ENCODE measurements at regions not wholly inside any gene's neighbourhood (a gene's known extent, or its start where the extent isn't known, plus 50 kb on each side); places are given as distances from the start of the nearest gene placed in this dataset.

GRCh38 chr2:145141981-145142380 lies 622.1 kb upstream of the ZEB2 start:
- Histone ChIP-seq H3K4me1 (ENCODE audit: control extremely low read depth in 1 of 4, control insufficient read depth in 4 of 4, insufficient read depth in 4 of 4, low read length in 3 of 4) (no peaks in the 10 kb centered on the region), H3K9me3 (ENCODE audit: control extremely low read depth in 1 of 5, control insufficient read depth in 4 of 5, insufficient read depth in 2 of 5, low read depth in 1 of 5, low read length in 4 of 5) (peaks cover 0 to 2% (median 0%) of the 10 kb centered on the region in 5 experiments), H3K27ac (ENCODE audit: insufficient read depth in 1 of 2, low read depth in 1 of 2, low read length in 2 of 2, poor library complexity in 1 of 2, severe bottlenecking in 2 of 2) (no peak overlapping the region), H3K4me3 (ENCODE audit: control insufficient read depth in 1 of 7, extremely low read depth in 1 of 7, insufficient read depth in 4 of 7, low read depth in 2 of 7, low read length in 6 of 7) (no peak overlapping the region), H3K36me3 (ENCODE audit: control insufficient read depth in 4 of 4, insufficient read depth in 4 of 4, low read length in 3 of 4) (no peaks in the 10 kb centered on the region), H3K27me3 (replicated peaks in 2 of 5; ENCODE audit: control insufficient read depth in 4 of 5, insufficient read depth in 5 of 5, low read length in 4 of 5) (no peaks in the 10 kb centered on the region)
- CTCF ChIA-PET: no interaction called here
- WGBS (ENCODE audit: insufficient coverage): 80% methylated on average over 1 of the region's 2 CpGs
- DNase-seq: no peak
- POLR2A ChIA-PET: no interaction called here

GRCh38 chr2:145140658-145141057 lies 620.7 kb upstream of the ZEB2 start:
- POLR2A ChIA-PET: no interaction called here
- H3K27me3 ChIP-seq (replicated peaks in 2 of 5; ENCODE audit: control insufficient read depth in 4 of 5, insufficient read depth in 5 of 5, low read length in 4 of 5): no peaks in the 10 kb centered on the region
- H3K4me1 ChIP-seq (ENCODE audit: control extremely low read depth in 1 of 4, control insufficient read depth in 4 of 4, insufficient read depth in 4 of 4, low read length in 3 of 4): no peaks in the 10 kb centered on the region
- peaks cover 0 to 2% (median 0%) of the 10 kb centered on the region in 5 experiments for H3K9me3 ChIP-seq (ENCODE audit: control extremely low read depth in 1 of 5, control insufficient read depth in 4 of 5, insufficient read depth in 2 of 5, low read depth in 1 of 5, low read length in 4 of 5)
- 98% methylated on average over 3 of the region's 4 CpGs for WGBS (ENCODE audit: insufficient coverage)
- H3K4me3 ChIP-seq (ENCODE audit: control insufficient read depth in 1 of 7, extremely low read depth in 1 of 7, insufficient read depth in 4 of 7, low read depth in 2 of 7, low read length in 6 of 7): no peak overlapping the region
- H3K36me3 ChIP-seq (ENCODE audit: control insufficient read depth in 4 of 4, insufficient read depth in 4 of 4, low read length in 3 of 4): no peaks in the 10 kb centered on the region
- no peak for DNase-seq
- CTCF ChIA-PET: no interaction called here
- no peak overlapping the region for H3K27ac ChIP-seq (ENCODE audit: insufficient read depth in 1 of 2, low read depth in 1 of 2, low read length in 2 of 2, poor library complexity in 1 of 2, severe bottlenecking in 2 of 2)

GRCh38 chr2:145138626-145139025 lies 618.7 kb upstream of the ZEB2 start:
- peaks cover 0 to 2% (median 0%) of the 10 kb centered on the region in 5 experiments for H3K9me3 ChIP-seq (ENCODE audit: control extremely low read depth in 1 of 5, control insufficient read depth in 4 of 5, insufficient read depth in 2 of 5, low read depth in 1 of 5, low read length in 4 of 5)
- H3K27me3 ChIP-seq (replicated peaks in 2 of 5; ENCODE audit: control insufficient read depth in 4 of 5, insufficient read depth in 5 of 5, low read length in 4 of 5): no peaks in the 10 kb centered on the region
- CTCF ChIA-PET: no interaction called here
- no peak overlapping the region for H3K4me3 ChIP-seq (ENCODE audit: control insufficient read depth in 1 of 7, extremely low read depth in 1 of 7, insufficient read depth in 4 of 7, low read depth in 2 of 7, low read length in 6 of 7)
- no CpG with 5 or more reads among the region's 2 CpGs for WGBS (ENCODE audit: insufficient coverage)
- no peak for DNase-seq
- no peak overlapping the region for H3K27ac ChIP-seq (ENCODE audit: insufficient read depth in 1 of 2, low read depth in 1 of 2, low read length in 2 of 2, poor library complexity in 1 of 2, severe bottlenecking in 2 of 2)
- POLR2A ChIA-PET: no interaction called here
- H3K36me3 ChIP-seq (ENCODE audit: control insufficient read depth in 4 of 4, insufficient read depth in 4 of 4, low read length in 3 of 4): no peaks in the 10 kb centered on the region
- H3K4me1 ChIP-seq (ENCODE audit: control extremely low read depth in 1 of 4, control insufficient read depth in 4 of 4, insufficient read depth in 4 of 4, low read length in 3 of 4): no peaks in the 10 kb centered on the region

- no peaks in the 10 kb centered on the region for H3K36me3 ChIP-seq (ENCODE audit: control insufficient read depth in 4 of 4, insufficient read depth in 4 of 4, low read length in 3 of 4)
- ChIA-PET POLR2A (no interaction called here), CTCF (no interaction called here)
- no peak for DNase-seq
- no peak overlapping the region for H3K27ac ChIP-seq (ENCODE audit: insufficient read depth in 1 of 2, low read depth in 1 of 2, low read length in 2 of 2, poor library complexity in 1 of 2, severe bottlenecking in 2 of 2)
- no peaks in the 10 kb centered on the region for H3K27me3 ChIP-seq (replicated peaks in 2 of 5; ENCODE audit: control insufficient read depth in 4 of 5, insufficient read depth in 5 of 5, low read length in 4 of 5)
- H3K4me3 ChIP-seq (ENCODE audit: control insufficient read depth in 1 of 7, extremely low read depth in 1 of 7, insufficient read depth in 4 of 7, low read depth in 2 of 7, low read length in 6 of 7): no peak overlapping the region
- H3K9me3 ChIP-seq (ENCODE audit: control extremely low read depth in 1 of 5, control insufficient read depth in 4 of 5, insufficient read depth in 2 of 5, low read depth in 1 of 5, low read length in 4 of 5): peaks cover 0 to 2% (median 0%) of the 10 kb centered on the region in 5 experiments
- no CpG with 5 or more reads among the region's 1 CpG for WGBS (ENCODE audit: insufficient coverage)
- H3K4me1 ChIP-seq (ENCODE audit: control extremely low read depth in 1 of 4, control insufficient read depth in 4 of 4, insufficient read depth in 4 of 4, low read length in 3 of 4): no peaks in the 10 kb centered on the region
Measured at GRCh38 chr2:145137901-145138300, 618.0 kb upstream of the ZEB2 start.

GRCh38 chr2:145137211-145137610 lies 617.3 kb upstream of the ZEB2 start:
- no peaks in the 10 kb centered on the region for H3K4me1 ChIP-seq (ENCODE audit: control extremely low read depth in 1 of 4, control insufficient read depth in 4 of 4, insufficient read depth in 4 of 4, low read length in 3 of 4)
- DNase-seq: no peak
- no peak overlapping the region for H3K27ac ChIP-seq (ENCODE audit: insufficient read depth in 1 of 2, low read depth in 1 of 2, low read length in 2 of 2, poor library complexity in 1 of 2, severe bottlenecking in 2 of 2)
- H3K9me3 ChIP-seq (ENCODE audit: control extremely low read depth in 1 of 5, control insufficient read depth in 4 of 5, insufficient read depth in 2 of 5, low read depth in 1 of 5, low read length in 4 of 5): peaks cover 0 to 2% (median 0%) of the 10 kb centered on the region in 5 experiments
- H3K27me3 ChIP-seq (replicated peaks in 2 of 5; ENCODE audit: control insufficient read depth in 4 of 5, insufficient read depth in 5 of 5, low read length in 4 of 5): no peaks in the 10 kb centered on the region
- 100% methylated on average over 2 of the region's 4 CpGs for WGBS (ENCODE audit: insufficient coverage)
- no peak overlapping the region for H3K4me3 ChIP-seq (ENCODE audit: control insufficient read depth in 1 of 7, extremely low read depth in 1 of 7, insufficient read depth in 4 of 7, low read depth in 2 of 7, low read length in 6 of 7)
- CTCF ChIA-PET: no interaction called here
- H3K36me3 ChIP-seq (ENCODE audit: control insufficient read depth in 4 of 4, insufficient read depth in 4 of 4, low read length in 3 of 4): no peaks in the 10 kb centered on the region
- POLR2A ChIA-PET: no interaction called here

- POLR2A ChIA-PET: no interaction called here
- no peak overlapping the region for H3K4me3 ChIP-seq (ENCODE audit: control insufficient read depth in 1 of 7, extremely low read depth in 1 of 7, insufficient read depth in 4 of 7, low read depth in 2 of 7, low read length in 6 of 7)
- H3K36me3 ChIP-seq (ENCODE audit: control insufficient read depth in 4 of 4, insufficient read depth in 4 of 4, low read length in 3 of 4): no peaks in the 10 kb centered on the region
- H3K4me1 ChIP-seq (ENCODE audit: control extremely low read depth in 1 of 4, control insufficient read depth in 4 of 4, insufficient read depth in 4 of 4, low read length in 3 of 4): no peaks in the 10 kb centered on the region
- CTCF ChIA-PET: no interaction called here
- H3K27me3 ChIP-seq (replicated peaks in 2 of 5; ENCODE audit: control insufficient read depth in 4 of 5, insufficient read depth in 5 of 5, low read length in 4 of 5): no peaks in the 10 kb centered on the region
- H3K9me3 ChIP-seq (ENCODE audit: control extremely low read depth in 1 of 5, control insufficient read depth in 4 of 5, insufficient read depth in 2 of 5, low read depth in 1 of 5, low read length in 4 of 5): peaks cover 0 to 2% (median 0%) of the 10 kb centered on the region in 5 experiments
- no peak overlapping the region for H3K27ac ChIP-seq (ENCODE audit: insufficient read depth in 1 of 2, low read depth in 1 of 2, low read length in 2 of 2, poor library complexity in 1 of 2, severe bottlenecking in 2 of 2)
- DNase-seq: no peak
- no CpG with 5 or more reads among the region's 1 CpG for WGBS (ENCODE audit: insufficient coverage)
Measured at GRCh38 chr2:145136702-145137101, 616.8 kb upstream of the ZEB2 start.

- no peaks in the 10 kb centered on the region for H3K27me3 ChIP-seq (replicated peaks in 2 of 5; ENCODE audit: control insufficient read depth in 4 of 5, insufficient read depth in 5 of 5, low read length in 4 of 5)
- no peak overlapping the region for H3K4me3 ChIP-seq (ENCODE audit: control insufficient read depth in 1 of 7, extremely low read depth in 1 of 7, insufficient read depth in 4 of 7, low read depth in 2 of 7, low read length in 6 of 7)
- ChIA-PET CTCF (no interaction called here), POLR2A (no interaction called here)
- no peaks in the 10 kb centered on the region for H3K36me3 ChIP-seq (ENCODE audit: control insufficient read depth in 4 of 4, insufficient read depth in 4 of 4, low read length in 3 of 4)
- no peaks in the 10 kb centered on the region for H3K9me3 ChIP-seq (ENCODE audit: control extremely low read depth in 1 of 5, control insufficient read depth in 4 of 5, insufficient read depth in 2 of 5, low read depth in 1 of 5, low read length in 4 of 5)
- H3K4me1 ChIP-seq (ENCODE audit: control extremely low read depth in 1 of 4, control insufficient read depth in 4 of 4, insufficient read depth in 4 of 4, low read length in 3 of 4): no peaks in the 10 kb centered on the region
- no peak overlapping the region for H3K27ac ChIP-seq (ENCODE audit: insufficient read depth in 1 of 2, low read depth in 1 of 2, low read length in 2 of 2, poor library complexity in 1 of 2, severe bottlenecking in 2 of 2)
- 100% methylated on average over 1 of the region's 2 CpGs for WGBS (ENCODE audit: insufficient coverage)
- no peak for DNase-seq
Measured at GRCh38 chr2:145126146-145126545, 606.2 kb upstream of the ZEB2 start.

Measured in common myeloid progenitor, CD34-positive (primary cell).